HG03060 (cell line): ENCODE measurements at regions not wholly inside any gene's neighbourhood (a gene's known extent, or its start where the extent isn't known, plus 50 kb on each side); places are given as distances from the start of the nearest gene placed in this dataset.
"Not testable (repeated sequence)": the region's sequence is repeated elsewhere in the genome, so short reads cannot be mapped to it uniquely, and the experiment has no call there.

Experiments
- ATAC-seq: cut with Tn5 transposase; IDR thresholded peaks from one replicate; pipeline ENCODE4 v1.9.1; 2021; ENCODE audit warnings: low read depth, moderate number of reproducible peaks; ENCODE audit not compliant: unreplicated experiment

DNA sequence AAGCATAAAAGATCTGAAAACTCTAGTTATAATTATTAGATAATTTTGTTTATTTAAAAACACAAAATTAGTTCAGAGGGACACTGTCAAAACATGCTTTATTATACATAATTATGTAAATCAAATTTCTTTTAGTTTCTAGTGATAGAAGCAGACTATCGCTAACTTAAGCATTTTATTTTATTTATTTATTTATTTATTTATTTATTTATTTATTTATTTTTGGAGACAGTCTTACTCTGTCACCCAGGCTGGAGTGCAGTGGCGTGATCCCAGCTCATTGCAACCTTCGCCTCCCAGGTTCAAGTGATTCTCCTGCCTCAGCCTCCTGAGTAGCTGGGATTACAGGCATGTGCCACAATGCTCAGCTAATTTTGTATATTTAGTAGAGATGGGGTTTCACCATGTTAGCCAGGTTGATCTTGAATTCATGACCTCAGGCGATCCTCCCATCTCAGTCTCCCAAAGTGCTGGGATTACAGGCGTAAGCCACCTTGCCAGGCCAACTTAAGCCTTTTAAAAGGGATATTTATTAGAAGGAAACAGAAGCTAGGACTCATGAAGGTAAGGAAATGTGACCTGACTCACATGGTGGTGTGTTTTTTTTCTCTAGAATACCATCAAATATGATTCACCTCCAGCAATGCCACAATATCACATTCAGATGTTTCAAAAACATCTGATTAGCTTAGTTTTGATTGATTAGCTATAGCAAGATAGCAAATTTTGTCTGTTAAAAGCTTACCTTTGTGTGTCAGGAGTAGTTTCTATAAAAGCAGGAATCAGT is 1357.4 kb upstream of the ADGRL4 start:
- no peak for ATAC-seq

DNA sequence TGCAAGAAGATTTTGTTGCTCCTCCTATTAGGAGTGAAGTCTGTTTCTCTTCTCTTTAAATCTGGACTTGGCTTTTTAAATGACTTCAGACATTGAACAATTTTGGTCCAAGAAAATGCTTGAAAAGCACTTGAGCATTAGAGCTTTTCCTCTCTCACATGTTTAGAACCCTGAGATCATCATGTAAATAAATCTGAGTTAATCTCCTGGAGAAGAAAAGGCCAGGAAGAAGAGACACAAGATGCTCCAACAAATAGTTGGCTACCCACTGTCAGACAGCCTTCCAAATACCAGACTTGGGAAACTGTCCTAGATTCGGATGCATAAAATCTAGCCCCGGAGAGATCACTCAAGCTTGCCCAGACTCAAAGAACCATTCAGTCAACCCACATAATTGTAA is 1353.1 kb upstream of the ADGRL4 start:
- no peak for ATAC-seq

DNA sequence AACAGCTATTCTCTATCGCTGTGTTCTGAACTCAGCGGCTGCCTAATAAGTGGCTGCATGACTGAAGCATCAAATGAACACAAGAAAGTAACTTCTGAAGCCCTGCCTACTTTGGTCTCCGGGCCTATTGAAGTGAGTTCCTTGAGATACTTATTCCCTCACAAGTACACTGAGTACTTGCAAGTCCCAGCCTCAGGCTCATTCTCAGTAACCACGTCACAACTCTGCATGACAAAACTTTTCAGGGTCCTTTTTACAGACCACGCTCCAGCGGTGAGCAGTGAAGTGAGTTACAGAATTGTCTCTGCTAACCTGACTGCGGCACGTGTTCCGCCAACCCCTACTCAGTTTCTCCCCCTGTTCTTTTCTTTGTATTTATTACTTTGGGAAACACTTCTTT is 1342.7 kb upstream of the ADGRL4 start:
- ATAC-seq, result no peak

DNA sequence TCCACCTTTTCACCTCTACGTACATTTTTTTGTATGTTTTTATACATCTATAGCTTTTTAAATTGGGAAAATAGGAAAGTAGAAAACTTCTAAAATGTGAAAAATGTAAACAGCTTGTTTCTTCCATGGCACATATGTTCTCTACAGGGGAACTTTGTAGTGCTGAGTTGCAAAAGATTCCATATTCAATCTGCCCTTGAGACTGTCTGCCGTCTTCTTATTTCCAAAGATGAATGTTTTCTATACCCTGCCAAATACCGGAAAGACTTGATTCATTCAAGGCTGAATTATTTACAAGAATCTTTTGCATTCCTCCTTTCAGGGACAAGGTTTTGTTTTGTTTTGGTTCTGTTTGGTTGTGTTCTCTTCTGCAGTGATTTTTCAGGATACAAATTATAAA is 1334.5 kb upstream of the ADGRL4 start:
- ATAC-seq, result no peak

DNA sequence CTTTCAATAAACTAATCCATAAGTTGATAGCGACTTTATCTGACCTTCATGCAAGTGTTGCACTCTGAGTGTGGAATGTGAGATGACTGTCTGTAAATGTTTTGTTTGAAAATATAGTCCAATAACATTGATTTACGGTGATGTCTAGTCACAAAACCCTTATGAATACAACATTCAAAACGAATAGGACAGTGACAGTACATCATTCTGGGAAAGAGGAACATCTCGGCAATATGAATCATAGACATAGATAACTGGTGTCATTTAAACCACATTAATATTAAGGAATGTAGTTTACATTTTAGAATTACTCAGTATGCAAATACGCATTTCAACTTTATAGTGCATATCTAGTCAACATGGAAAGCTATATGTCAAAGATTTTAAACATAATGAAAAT is 1311.6 kb upstream of the ADGRL4 start:
- ATAC-seq, result no peak

DNA sequence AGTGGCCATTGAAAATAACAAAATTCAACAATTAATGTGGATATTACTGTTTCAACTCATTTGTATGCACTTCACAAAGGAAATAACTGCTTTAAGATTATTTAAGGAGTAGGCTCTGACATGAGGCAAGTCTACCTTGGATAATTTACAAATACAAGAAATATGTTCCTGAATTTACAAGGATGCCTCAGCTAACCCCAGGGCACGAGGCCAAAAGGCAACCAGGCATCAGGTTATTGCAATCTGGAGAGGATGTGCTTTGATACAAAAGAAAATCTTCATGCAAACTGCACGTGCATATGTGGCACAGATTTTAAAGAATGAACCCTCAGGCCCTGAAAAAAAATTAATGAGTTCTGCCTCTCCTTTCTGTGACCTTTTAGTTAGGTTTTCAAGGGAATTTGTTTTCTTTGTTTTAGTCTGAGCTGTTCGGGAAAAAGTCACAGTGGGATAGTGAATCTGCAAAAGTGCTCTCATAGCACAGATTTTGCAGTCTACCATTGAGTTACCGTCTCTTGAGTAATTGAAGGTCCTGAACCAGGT is 1304.2 kb upstream of the ADGRL4 start:
- no peak for ATAC-seq

DNA sequence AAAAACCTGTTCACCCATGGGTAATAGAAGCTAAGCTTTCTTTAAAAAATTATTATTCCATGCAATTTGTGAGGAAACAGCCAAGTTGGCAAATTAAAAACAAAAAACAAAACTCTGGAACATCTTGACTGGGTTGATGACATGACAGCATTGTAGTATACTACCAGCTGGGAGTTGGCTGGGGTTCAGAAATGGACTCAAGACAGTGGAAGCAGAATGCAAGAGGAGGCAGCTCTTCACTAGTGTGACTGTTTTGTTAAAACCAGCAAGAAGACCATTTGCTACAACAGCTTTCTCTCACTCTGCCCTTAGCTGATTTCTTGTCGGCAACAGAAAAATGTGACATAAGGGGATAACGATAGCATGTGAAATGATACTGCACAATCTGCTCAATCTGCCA is 1298.9 kb upstream of the ADGRL4 start:
- no peak for ATAC-seq

DNA sequence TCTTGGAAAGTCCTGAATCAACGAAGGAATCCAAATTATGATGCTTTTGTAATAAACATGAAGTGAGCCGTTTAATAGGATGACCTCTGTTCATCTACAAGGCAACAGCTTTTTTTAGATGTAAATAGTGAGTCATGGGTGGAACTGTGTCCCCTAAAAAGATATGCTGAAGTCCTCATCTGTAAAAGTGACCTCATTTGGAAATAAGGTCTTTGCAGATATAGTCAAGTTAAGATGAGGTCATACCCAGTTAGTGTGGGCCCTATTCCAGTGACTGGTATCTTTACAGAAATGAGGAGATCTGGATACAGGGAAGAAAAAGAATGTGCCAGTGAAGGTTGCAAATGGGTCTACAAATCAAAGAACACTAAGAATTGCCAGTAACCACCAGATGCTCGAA is 1287.3 kb upstream of the ADGRL4 start:
- no peak for ATAC-seq

DNA sequence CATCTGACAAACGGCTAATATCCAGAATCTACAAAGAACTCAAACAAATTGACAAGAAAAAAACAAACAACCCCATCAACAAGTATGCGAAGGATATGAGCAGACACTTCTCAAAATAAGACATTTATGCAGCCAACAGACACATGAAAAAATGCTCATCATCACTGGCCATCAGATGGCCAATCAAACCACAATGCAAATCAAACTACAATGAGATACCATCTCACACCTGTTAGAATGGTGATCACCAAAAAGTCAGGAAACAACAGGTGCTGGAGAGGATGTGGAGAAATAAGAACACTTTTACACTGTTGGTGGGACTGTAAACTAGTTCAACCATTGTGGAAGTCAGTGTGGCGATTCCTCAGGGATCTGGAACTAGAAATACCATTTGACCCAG is 1282.2 kb upstream of the ADGRL4 start:
- not testable (repeated sequence) for ATAC-seq

DNA sequence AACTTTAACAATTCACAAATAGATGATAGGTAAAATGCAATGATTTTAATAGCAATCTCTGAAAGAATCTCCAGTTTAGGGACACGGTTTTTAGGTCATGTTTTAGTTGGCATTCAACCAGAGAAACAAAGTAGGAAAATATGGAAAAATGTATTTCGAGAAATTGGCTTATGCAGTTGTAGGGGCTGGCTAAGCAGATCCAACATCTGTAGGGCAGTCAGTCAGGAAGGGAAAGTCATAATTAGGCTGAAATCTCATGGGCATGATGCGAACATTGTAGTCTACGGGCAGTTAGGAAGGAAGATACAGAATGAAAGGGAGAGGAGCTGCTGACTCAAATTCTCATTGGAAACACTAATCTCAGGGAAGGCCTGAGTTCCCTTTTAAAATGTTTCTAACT is 1276.0 kb upstream of the ADGRL4 start:
- ATAC-seq, result no peak

DNA sequence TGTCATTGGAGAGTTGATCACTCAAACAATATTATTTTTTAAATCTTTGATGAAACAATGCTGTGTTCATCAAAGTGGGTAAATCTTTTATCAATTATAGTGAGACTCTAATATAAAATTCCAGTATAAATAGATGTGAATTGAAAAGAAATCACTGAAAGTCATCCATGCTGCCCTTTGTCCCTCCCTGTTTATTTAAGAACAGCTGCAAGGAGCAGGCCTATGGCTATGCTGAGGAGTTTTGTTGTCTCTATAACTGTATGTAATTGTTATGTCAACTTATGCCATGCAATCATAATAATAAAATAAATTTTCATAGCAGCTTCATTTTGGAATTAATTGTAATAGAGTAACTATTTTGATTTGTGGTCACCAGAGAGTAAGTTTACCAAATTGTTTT is 1272.4 kb upstream of the ADGRL4 start:
- ATAC-seq, result no peak

DNA sequence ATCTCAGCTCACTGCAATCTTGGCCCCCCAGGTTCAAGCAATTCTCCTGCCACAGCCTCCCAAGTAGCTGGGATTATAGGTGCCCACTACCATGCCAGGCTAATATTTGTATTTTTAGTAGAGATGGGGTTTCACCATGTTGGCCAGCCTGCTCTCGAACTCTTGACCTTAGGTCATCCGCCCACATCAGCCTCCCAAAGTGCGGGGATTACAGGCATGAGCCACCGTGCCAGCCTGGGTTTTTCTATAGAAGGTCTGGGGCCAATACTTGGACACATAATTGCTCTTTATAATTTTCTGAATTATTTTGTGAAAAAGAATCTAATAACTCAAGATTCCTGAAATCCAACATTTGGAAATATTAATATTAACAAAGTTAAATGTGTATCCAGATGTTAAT is 1267.7 kb upstream of the ADGRL4 start:
- ATAC-seq, result no peak

DNA sequence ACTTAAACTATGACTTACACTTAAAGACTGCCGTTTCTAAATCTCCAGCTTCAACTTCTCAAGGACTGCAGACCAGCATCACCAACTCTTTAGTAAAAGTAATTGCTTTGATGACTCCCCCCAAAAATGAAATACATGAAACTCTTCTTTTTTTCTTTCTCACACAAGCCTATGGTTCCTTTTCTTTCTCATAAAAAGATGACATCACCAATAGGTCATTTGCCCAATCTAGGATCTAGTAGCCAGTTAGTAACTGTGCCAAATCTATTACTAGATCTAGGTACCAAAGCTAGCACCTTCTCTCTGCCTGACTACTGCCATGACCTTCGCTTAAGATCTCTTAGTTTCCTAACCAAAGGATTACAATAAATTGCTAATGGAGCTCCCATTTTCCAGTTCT is 1266.0 kb upstream of the ADGRL4 start:
- no peak for ATAC-seq

DNA sequence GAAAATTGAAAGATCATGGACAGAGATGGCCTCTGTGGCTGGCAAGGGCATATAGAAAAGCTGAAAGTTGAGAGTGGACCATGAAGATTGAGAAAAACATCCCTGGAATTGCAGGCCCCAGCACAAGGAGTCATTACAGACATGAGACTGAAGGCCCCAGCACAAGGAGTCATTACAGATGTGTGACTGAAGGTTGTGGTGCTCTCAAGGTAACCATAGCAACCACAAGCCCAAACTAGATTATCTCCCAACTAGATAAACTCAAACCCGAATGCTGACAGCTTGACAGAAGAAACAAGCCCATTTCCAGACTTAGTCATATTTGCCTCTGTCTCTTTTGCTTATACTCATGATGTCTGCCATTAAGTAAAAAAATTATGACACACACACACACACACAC is 1252.1 kb upstream of the ADGRL4 start:
- no peak for ATAC-seq

DNA sequence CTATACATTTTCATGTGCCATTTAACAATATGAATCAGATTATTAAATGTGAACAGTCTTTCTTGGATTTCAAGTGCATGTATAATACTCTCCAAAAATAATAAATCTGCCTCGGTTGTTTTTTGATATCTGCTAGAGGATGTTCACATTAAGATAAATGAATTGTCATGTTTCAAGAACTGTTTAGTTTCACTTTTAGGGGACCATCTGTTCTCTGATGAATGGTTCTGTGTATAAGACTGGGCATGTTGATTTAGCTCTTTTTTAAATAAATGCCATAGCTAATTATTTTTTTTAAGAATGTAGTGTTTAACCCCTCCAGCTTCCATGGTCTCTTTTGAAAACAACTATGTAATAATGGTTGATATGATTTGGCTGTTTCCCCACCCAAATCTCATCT is 1245.1 kb upstream of the ADGRL4 start:
- ATAC-seq, result no peak

DNA sequence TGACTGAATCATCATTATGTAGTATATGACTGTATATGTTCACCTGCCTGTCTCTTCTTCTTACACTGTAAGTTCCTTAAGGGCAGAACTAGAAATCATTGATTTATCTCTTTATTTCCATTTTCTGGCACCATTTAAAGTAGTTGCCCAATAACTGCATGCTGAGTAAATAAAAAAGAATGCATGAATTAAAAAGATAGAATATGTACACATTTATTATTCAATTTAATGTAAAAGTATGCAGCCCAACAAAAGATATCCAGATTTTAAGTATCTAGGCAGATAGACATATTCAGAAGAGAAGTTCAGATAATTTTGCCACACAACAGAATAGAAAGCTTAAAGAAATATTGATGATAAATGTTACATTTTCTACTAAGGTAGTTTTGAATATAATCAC is 1244.6 kb upstream of the ADGRL4 start:
- no peak for ATAC-seq

DNA sequence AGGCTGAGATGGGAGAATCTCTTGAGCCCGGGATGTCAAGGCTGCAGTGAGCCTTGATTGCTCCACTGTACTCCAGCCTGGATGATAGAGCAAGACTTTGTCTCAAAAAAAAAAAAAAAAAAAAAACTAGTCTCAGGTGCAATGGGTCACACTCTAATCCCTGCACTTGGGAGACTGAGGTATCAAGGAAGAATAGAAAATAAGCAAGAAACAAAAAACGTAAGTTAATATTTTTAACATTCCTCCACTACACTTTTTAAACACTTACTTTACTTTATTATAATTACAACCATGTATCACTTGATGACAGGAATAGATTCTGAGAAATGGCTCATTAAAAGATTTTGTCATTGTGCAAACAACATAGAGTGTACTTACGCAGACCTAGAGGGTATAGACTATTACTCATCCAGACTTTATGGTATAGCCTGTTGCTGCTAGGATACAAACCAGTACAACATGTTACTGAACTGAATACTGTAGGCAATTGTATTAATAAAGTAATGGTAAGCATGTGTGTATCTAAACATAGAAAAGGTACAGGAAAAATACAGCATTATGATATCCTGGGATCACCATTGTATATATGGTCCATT is 1244.1 kb upstream of the ADGRL4 start:
- no peak for ATAC-seq

DNA sequence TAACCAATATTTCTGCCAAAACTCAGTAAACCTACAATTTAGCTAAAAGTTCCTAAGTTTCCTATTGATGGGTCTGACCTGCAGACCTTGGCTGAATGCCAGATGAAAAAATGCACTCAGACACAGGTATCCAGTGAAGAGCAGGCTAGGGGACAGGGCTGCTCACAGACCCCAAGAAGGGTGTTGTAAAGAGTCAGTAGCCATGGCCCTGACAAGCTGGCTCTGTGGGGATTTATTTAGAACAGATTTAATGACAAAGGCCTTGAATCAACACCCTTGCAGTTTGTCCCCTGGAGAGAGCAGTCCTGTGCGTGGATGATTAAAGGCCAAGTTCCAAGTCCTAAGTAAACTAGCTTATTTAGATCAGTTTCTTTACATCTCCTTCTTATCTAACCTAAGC is 1243.2 kb upstream of the ADGRL4 start:
- ATAC-seq, result no peak

DNA sequence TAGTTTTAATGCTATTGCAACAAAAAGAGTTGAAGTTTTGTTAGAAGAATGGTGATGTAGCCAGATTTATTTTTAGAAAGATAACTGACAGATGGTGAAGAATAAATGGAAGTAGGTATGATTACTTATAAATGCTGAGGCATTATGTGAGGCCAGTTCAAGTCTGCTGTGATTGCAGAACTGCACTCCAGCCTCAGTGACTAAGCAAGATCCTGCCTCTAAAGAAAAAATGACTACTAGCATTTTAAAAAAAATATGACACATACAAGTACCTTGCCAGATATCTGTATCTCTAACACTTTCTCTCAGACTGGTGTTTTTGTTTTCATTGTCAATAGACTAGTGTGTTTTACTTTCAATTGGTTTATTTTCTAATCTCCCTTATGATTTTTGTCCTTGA is 1242.4 kb upstream of the ADGRL4 start:
- no peak for ATAC-seq

DNA sequence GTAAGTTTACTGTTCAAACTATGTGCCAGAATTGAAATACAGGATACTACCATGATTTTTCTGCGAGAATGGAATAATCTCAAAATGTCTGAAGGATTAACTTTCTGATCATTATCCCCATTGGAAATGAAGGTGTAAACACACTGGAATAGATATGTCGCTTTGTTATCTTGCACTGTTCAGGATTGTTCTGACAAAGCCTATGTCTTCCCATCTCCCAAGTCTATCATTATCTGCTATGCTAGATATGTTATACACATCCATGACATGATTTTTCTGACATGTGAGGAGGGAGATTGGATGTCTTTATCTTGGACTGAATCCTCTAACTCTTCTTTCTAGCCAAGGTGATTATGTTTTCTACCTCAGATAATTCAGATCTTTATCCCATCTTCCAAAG is 1239.3 kb upstream of the ADGRL4 start:
- no peak for ATAC-seq

DNA sequence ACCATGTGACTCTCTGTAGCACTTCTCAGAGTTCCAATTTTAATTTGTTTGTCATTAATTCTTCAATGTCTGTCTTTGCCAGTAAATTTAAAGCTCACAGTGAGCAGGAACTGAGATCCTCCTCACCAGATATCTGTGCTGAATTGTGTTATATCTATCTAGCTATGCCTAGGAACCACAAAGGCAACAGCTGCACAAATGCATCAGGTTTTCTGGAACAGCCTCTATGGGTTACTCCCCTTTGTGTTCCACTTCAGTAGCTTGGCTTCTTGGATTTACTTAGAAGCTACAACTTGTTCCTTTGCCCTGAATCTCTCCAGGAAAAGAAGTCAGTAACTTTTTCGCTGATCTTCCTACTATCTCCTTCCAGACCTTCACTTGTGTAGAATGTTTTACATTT is 1237.8 kb upstream of the ADGRL4 start:
- no peak for ATAC-seq

DNA sequence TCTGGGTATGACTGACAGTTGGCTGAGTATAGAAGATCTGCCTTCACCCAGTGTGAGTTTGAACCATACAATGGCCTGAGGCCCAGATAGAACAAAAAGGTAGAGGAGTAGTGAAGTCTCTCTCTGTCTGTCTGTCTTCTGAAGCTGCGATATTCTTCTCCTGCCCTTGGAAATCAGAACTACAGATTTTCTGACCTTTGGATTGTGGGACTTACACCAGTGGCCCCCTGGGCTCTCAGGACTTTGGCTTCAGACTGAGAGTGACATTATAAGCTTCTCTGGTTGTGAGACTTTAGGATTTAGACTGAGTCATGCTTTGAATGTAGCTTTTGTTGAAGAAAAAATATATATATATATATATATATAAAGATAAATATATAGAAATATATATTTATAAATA is 1235.0 kb upstream of the ADGRL4 start:
- no peak for ATAC-seq
